GM19468 (cell line): ENCODE measurements at regions not wholly inside any gene's neighbourhood (a gene's known extent, or its start where the extent isn't known, plus 50 kb on each side); places are given as distances from the start of the nearest gene placed in this dataset.

Source experiments
- ATAC-seq: cut with Tn5 transposase; IDR thresholded peaks from one replicate; pipeline ENCODE4 v1.9.1; 2021; ENCODE audit warnings: mild to moderate bottlenecking, moderate library complexity, moderate number of reproducible peaks; ENCODE audit not compliant: unreplicated experiment; ENCODE audit errors: extremely low read depth

DNA sequence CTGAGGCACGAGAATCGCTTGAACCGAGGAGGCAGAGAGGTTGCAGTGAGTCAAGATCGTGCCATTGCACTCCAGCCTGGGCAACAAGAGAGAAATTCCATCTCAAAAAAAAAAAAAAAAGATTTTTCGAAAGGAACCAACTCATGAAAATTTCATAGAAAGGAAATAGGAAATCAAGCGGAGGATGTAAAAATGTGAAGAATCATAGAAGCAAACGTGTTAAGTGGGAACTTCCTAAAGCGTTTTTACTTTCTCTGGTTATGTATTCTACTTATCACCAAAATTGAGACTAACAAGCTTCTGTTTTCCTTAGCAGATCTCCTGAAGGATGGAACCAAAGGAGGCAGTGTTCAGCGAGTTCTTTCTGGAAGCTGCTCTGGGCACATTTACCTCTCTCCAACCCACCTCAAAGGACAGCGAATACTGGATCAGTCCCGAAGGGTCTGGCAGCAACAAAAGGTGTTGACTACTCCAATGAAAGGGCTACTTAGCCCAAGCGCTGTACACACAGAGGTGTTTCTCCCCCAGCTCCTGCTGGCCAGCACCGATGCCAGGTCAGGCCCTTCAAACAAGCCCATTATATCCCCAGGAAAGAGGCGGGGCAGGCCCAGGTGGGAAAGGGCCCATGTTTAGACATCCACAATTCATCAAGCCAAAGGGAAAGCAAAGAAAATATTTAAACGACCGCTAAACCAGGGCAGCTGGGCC, 327.5 kb upstream of the JARID2 start:
- no peak for ATAC-seq

DNA sequence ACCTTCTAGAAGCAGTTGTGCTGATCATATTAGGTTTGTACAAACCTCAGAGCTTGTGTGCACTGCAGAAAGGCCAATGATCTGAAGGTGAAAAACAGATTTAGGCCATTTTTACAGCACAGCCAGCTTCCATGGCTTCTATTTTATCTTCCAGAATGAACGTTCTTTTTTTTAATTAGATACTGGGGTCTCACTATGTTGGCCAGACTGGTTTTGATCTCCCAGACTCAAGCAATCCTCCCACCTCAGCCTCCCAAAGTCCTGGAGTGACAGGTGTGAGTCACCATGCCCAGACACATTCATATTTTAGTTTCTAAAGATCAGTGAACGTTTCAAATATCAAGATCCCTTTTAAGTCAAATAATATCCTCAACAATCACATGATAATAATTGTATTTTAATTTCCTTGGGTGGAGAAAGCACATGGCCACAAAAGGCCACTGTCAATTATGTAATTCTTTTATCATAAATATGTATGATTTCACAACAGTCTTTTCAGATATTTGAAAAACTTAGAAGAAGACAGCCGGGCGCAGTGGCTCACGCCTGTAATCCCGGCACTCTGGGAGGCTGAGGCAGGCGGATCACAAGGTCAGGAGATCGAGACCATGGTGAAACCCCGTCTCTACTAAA, 326.7 kb upstream of the JARID2 start:
- ATAC-seq: no peak

DNA sequence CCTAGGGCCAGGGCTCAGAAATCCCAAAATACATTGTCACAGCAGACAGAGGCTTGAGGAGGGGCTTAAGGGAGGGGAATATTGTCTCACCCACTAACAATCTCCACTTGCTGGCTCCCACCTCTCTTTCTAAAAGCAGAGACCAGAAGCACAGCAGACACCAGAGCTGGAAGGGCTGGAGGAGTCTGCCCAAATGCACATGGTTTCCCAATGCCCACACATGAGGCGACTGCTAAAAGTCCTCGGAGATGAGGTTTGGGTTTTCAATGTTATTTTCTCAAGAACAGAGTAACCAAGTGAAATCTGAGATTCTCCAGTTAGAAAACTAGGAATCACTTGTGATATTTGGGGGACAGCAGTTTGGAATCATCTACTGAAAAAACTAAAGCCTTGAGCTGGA, 325.6 kb upstream of the JARID2 start:
- ATAC-seq: no peak

DNA sequence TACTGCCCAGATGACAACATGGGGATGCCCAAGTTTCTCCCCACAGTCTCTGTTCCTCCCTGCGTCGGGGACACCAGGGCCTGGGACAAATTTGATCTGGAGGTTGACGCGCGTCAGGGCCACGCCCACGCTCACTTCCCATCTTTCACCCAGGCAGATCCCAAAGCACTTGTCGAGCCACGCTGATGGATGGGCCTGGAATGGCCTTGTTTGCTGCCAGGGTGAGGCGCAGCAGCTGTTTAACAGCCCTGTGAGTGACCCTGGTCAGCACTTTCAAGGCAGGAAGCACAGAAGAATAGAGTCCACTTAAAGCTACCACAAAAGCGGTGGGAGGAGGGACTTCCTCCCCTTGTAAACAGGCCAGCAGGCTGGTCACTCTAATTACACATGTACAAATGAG, 324.7 kb upstream of the JARID2 start:
- no peak for ATAC-seq

DNA sequence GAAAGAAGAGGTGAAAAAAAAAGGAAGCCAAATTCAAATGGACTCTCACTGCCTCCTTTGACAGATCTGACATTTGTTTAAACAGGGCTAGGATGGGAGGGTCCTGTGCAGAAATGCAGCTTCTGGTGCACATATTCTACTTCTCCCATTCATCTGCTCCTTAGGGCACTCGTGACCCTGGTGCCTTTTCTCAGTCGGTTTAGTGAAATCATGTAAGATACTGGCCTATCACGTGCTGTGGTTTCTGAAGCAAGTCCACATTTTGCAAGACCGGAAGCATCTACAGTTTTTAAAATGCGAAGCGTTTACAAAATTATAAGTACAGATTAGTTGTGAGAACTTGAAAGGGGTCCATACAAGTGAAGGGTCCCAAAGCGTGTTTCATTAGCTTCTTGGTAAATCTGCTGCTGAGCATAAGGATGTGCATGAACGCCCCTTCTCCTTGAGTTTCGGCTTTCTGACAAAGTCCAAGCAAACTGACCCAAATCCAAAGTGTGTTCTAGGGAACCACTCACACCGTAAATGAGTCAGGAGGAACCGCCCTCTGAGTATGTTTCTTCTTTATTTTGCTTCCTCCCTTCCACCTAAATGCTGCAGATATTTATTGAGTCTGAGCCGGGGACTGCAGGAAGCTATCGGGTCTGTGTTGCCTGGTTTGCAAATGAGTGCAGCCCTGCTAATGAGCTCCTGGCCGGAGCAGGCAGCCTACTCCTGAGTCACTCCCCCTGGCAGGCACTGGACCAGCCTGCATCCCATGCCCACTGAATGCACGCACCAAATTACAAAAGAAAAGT, 323.8 kb upstream of the JARID2 start:
- no peak for ATAC-seq

DNA sequence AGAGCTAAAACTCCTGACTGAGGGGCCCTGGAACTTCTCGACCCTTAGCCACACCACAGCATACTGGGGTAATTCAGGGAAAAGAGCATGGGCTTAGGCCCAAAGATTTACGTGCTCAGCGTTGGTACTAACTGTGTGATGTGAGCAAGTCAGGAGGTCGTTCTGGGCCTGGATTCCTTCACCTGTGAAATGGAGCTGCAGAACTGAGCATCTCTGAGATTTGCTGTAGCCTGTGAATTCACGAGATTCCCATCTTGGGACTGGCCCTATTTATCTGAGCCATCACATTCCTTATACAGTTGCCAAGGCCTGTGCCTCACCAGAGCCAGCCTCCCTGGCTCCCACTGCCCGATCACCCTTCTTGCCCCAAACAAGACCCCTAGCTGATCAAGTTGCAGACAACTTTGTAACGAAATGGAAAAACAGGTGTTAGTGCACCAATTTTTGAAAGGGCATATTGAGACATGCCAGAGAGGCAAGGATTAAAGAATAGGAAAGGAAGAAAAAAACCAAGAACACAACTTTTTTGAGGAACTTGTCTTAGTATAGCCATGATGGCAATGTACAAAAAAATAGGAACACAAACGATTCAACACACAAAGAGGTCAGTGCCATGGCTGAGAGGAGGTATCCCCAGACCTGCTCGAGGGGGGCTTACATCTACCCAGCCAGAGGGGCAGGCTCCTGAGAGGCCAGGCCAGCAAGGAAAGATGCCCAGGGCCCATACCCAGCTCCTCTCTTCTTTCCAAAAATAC, 323.0 kb upstream of the JARID2 start:
- no peak for ATAC-seq

DNA sequence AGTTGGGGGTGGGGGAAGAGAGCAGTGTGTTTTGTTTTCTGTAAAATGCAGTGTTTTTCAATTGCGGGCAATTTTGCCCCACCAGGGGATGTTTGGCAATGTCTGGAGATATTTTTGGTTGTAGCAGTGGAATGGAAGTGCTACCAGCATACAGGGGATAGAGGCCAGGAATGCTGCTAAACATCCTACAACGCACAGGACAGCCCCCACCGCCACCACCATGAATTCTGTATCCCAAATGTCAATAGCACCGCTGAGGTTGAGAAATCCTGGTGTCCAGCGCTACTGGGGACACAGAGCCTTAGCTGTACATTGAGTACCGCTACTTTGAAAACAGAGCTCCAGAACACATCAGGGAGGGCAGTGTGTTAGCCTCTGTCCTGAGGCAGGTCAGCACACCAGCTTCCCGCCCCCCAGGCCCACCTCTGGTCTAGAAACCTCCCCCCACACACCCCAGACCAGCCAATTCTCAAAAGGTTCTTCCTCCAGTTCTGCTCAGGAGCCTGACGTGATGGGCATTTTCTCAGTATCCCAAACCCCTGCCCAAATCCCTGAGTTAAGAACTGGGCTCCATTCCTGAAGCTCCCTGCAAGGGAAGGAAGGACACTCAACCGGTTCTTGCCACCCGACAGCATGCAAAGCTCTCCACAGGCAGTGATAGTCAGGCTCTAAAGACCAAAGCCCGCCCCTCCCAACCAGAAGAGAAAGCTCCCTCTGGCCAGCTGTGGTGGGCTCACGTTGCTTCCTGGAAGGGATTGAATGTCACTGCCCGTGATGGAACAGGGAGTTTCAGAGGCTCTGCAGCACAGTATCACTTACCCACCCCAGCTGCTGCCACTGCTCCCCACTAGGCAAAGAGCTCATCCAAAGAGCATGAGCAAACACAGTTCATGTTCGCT, 321.5 kb upstream of the JARID2 start:
- ATAC-seq: no peak

DNA sequence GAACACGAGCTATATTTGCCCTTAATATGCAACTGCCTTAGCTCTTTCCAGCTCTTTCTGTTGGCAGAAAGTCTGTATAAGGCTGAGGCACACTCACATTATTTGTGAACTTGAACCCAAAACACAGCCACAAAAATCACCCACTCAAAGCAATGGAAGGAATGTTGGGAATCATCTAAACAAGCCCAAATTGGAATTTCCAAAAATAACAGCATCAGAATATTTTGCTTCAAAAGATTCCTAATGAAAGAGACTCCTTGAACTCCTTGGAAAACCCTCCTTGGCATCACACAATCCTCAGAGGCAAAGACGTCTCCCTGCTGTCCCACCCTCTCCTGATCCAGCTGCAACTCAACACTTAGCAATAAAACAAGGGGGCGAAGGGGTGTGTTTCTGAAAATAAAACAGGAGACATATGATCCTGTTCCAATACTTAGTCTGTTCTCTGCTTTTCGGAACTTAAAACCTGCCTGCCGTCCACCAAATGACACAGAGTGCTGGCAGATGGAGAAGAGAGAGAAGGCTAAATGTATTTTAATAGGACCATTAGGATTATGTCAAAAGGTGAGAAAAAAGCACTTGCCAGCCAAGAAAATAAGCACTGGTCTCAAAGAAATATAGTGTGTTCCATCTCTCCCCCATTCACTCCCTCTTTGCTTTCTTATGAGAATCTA, 320.7 kb upstream of the JARID2 start:
- ATAC-seq: no peak

DNA sequence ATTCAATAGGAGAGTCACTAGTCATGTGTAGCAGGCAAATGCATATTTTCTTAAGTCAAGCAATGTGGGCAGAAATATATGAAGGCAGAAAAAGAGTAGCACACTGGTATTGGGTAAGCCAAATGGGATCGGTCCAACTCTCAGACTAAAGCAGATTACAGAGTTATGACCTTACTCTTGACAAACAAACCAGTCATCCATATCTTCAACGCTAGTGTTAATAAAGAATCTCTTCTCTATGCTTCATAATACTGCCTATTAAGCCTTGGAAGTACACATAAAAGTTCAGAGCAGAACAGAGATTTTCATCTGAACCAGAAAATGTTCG, 320.2 kb upstream of the JARID2 start:
- no peak for ATAC-seq

DNA sequence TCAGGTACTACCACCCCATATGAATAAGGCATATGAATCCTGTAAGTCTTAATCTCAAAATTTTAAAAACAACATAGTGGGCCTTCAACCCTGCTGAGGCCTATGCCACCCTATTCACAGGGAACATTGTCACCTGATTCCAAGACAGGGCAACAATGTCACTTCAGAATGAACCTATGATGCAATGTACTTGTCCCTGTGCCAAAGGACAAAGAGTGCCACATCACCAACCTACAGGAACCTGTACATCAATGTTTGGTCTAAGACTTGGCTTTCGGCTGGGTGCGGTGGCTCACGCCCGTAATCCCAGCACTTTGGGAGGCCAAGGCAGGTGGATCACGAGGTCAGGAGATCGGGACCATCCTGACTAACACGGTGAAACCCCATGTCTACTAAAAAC, 318.5 kb upstream of the JARID2 start:
- ATAC-seq: no peak

DNA sequence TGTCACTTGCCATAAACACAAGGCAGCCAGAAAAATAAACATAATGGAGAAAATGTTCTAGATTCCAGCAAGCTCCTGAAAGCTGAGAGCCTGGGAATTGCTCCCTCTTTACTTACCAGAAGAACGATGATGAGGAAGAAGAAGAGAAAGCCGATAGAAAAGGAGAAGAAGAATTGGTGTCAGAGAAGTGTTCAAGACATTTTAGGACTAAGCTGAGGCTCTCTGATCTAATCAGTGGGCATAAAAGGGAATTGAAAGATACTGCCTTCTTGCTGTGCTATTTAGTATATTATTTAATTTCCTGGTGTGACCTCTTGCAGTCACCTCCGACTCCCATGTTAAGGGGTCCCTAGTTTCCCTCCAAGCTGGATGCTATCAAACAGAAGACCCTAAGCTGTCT, 316.6 kb upstream of the JARID2 start:
- ATAC-seq: no peak

DNA sequence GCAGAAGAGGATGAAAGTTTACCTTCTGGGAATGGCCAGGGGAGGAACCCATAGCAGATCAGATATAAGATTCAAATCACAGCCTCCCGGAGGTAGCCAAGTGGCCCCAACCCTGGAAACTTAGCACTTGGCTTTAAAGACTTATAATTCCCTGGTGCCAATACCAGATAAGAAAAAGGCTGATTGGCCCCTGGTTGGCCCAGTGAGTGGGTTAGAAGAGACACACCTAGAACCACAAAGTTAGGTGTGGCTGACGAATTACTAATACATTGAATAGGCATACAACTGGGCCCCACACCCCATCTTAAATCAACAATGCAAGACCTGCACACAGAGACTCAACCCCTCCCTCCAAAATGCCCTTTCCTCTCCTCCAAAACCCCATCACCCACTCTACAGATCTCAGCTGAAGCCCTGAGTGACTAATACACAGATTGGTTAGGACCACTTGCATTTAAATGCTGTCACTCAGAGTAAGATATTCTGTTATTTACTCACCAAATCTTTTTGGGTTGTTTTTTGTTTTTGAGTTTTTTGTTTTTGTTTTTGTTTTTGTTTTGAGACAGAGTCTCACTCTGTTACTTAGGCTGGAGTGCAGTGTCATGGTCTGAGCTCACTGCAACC, 315.4 kb upstream of the JARID2 start:
- ATAC-seq: no peak

DNA sequence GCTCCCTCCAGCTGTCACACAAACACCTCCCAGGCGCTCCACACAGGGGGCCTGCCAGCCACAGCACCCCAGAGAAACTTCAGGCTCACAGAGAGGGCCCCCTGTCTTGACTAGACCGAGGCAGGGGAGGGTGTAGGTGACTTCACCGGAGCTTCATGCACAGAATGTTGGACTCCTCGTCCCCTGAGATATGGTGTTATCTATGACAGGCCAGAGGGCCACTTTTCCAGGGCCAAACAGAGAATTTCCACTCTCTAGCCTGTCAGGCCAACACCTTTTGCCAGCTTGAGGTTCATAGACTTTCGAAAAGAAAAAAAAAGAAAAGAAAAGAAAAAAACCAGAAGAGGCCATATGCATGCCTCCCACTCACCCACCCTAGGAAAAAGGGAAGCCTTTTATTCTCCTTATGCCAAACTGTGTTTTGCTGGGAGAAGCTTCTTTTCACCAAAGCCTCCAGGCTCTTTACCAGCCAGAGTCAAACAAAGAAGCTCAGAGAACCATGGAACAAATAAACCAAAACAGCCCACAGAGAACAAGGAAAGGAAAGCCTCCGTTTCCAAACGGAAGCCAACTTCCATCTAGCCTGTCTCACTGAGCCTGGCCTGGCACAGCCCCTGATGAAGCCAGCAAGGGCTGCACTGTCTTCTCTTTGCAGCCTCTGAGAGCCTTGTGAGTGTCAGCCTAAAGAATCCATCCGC, 313.2 kb upstream of the JARID2 start:
- no peak for ATAC-seq

DNA sequence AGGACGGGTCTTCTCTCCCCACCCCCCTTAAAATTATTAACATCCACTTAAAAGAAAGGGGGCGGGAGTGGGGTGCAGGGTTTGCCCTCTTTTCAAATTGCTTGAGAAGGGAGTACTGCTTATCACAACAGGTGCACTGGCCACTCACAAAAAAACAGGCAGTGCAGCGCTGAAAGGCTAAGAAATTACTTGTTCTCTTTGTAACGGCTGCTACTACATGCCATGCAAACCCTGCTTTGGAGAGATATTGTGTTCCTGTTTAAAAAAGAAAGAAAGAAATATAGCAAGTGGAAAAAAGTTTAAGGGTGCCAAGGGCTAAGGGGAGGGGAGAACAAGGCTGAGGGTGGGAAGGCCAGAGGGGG, 312.7 kb upstream of the JARID2 start:
- ATAC-seq: no peak

DNA sequence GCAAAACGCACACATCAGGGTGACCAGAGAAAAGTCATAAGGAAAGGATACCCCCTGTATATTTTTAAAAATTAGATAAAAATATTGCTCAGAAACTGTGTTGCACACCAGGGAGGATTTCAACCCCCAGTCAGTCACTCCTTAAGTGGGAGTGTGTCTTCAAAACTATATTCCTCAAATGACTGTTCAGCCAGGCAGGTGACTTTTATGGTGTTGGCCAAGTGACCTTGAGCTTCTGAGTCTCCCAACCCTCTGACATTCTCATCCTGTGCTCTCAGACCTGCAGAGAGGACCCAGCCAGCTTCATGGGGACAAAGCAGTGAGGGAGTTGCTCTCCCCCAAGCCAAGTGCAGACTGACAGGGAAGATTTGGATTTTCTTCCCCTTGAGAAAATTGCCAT, 311.9 kb upstream of the JARID2 start:
- no peak for ATAC-seq

DNA sequence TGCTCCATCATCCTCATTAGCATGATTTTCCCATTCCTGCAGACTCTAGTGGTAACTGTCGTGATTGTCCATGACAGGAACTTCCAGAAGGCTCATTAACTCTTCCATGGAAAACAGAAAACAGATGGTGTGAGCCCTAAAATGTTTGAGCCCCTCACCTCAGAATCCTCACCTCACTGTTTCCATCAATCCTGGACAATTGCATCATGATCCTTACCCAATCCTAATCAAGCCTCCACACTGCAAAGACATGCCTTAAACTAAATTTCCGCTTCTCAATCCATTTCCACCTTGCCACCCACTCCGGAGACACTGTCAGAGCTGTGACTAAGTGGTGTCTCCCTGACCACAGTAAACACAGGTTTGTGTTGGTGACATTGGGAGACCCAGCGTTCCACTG, 311.0 kb upstream of the JARID2 start:
- no peak for ATAC-seq

DNA sequence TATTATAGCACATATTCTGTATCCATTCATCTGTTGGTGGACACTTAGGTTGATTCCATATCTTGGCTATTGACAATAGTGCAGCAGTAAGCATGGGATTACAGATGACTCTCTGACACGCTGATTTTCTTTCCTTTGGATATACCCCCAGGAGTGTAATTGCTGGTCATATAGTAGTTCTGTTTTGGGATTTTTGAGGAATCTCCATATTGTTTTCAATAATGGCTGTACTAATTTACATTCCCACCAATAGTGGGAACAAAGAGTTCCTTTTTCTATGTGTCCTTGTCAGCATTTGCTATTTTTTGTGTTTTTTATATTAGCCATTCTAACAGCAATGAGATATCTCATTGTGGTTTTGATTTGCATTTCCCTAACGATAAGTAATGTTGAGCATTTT, 309.0 kb upstream of the JARID2 start:
- no peak for ATAC-seq

DNA sequence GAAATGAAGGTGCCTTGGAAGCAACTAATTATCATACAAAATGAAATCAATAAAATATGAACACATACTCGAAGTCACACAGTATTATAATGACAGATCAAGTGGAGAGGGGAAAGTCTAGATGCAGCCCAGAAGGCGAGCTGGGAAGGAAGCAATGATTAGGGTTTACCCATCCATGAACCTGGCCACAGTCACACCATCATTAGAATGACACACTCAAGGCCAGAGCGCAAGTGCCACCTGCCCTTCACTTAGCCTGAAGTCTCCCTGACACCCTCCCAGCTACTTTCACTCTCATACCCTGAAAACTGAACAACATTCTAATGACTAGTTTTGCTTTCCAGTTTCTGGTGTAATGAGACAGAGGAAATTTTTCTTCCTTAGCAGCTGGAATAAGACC, 302.8 kb upstream of the JARID2 start:
- ATAC-seq: no peak
